H1 (cell line): ENCODE measurements at regions not wholly inside any gene's neighbourhood (a gene's known extent, or its start where the extent isn't known, plus 50 kb on each side); places are given as distances from the start of the nearest gene placed in this dataset.

ENCODE experiments used
- CTCF ChIA-PET: fragments of 300-600 bp; sonication (Branson Sonifier 250); formaldehyde crosslinking; loops from one replicate; lab custom pipeline; 2021; ENCODE audit not compliant: partially characterized antibody; lab: Charles Lee
- POLR2A ChIA-PET: fragments of 300-600 bp; sonication (Branson Sonifier 250); formaldehyde crosslinking; loops from one replicate; lab custom pipeline; 2021; ENCODE audit warnings: inconsistent platforms; ENCODE audit not compliant: partially characterized antibody; lab: Charles Lee
- DNase-seq, 2 experiments: peaks; one replicate each; pipeline versions ENCODE4 v3.0.0 to v3.0.0-alpha.2; 2010 to 2022; ENCODE audit warnings: low spot score in 2 of 2, low read depth in 1 of 2, mixed read lengths in 1 of 2
- FAIRE-seq: peaks from 2 replicates; lab custom pipeline; 2011; peaks lifted over from hg19 to GRCh38; lab: Jason Lieb, UNC
- H2AFZ ChIP-seq: 2 replicates; pipeline ENCODE4 v1.8.1; 2012; ENCODE audit warnings: low read length, inconsistent platforms
- H2AK5ac ChIP-seq: 2 replicates; pipeline ENCODE4 v1.6.1; 2013; ENCODE audit warnings: low read depth, low read length
- H2BK120ac ChIP-seq: replicated peaks from 2 replicates; pipeline ENCODE3; 2013; ENCODE audit warnings: low read depth, low read length, inconsistent platforms
- H2BK12ac ChIP-seq: 2 replicates; pipeline ENCODE4 v1.6.1; 2013; ENCODE audit warnings: low read depth, low read length
- H2BK15ac ChIP-seq: 2 replicates; pipeline ENCODE4 v1.6.1; 2013; ENCODE audit warnings: low read length
- H2BK20ac ChIP-seq: 2 replicates; pipeline ENCODE4 v1.6.1; 2013; ENCODE audit warnings: low read length
- H2BK5ac ChIP-seq: 2 replicates; pipeline ENCODE4 v1.6.1; 2013; ENCODE audit warnings: low read depth, low read length
- H3K14ac ChIP-seq: 2 replicates; pipeline ENCODE4 v1.6.1; 2013; ENCODE audit warnings: inconsistent platforms; ENCODE audit not compliant: insufficient read length
- H3K18ac ChIP-seq: 2 replicates; pipeline ENCODE4 v1.6.1; 2013; ENCODE audit warnings: low read length; ENCODE audit errors: extremely low read depth
- H3K23ac ChIP-seq: 2 replicates; pipeline ENCODE4 v1.6.1; 2013; ENCODE audit warnings: inconsistent platforms; ENCODE audit not compliant: insufficient read length
- H3K23me2 ChIP-seq: 2 replicates; pipeline ENCODE4 v1.6.1; 2013; ENCODE audit warnings: low read depth, low read length
- H3K27ac ChIP-seq: 2 replicates; pipeline ENCODE4 v1.6.1; 2011; ENCODE audit warnings: low read depth, low read length, inconsistent platforms
- H3K27me3 ChIP-seq, 4 experiments: replicated peaks in 1 of 4; 1 replicate in 1 of 4; 2 replicates in 3 of 4; pipeline versions ENCODE4 v1.6.1 to v1.8.1; 2011 to 2013; ENCODE audit warnings: low read length in 3 of 4, mild to moderate bottlenecking in 3 of 4, inconsistent platforms in 2 of 4, mixed read lengths in 2 of 4, moderate library complexity in 1 of 4; ENCODE audit not compliant: control insufficient read depth in 3 of 4, insufficient read depth in 3 of 4; ENCODE audit errors: extremely low read depth in 1 of 4
- H3K36me3 ChIP-seq, 4 experiments: 2 replicates each; pipeline versions ENCODE4 v1.6.1 to v1.8.1; 2011 to 2013; ENCODE audit warnings: mild to moderate bottlenecking in 4 of 4, low read length in 3 of 4, moderate library complexity in 2 of 4, control low read depth in 1 of 4, inconsistent platforms in 1 of 4; ENCODE audit not compliant: insufficient read depth in 4 of 4, control insufficient read depth in 2 of 4
- H3K4ac ChIP-seq: replicated peaks from 2 replicates; pipeline ENCODE3; 2013; ENCODE audit warnings: low read length, low read depth, mixed read lengths, inconsistent platforms; ENCODE audit not compliant: insufficient read length
- H3K4me1 ChIP-seq, 4 experiments: replicated peaks in 1 of 4; 1 replicate in 1 of 4; 2 replicates in 3 of 4; pipeline versions ENCODE4 v1.6.1 to v1.8.1; 2011 to 2013; ENCODE audit warnings: low read length in 3 of 4, inconsistent platforms in 2 of 4, mixed read lengths in 1 of 4; ENCODE audit not compliant: insufficient read depth in 4 of 4, control insufficient read depth in 3 of 4
- H3K4me2 ChIP-seq, 2 experiments: 2 replicates each; pipeline versions ENCODE4 v1.6.1 to v1.8.1; 2011 to 2013; ENCODE audit warnings: low read depth in 2 of 2, low read length in 2 of 2, control low read depth in 1 of 2, inconsistent platforms in 1 of 2, mild to moderate bottlenecking in 1 of 2; ENCODE audit not compliant: insufficient read depth in 1 of 2
- H3K4me3 ChIP-seq, 4 experiments: fragments of 200-600, 300-600 bp in 1 of 4; sonication (generic), shearing (Covaris generic), sonication (Bioruptor Twin) in 1 of 4; 2 replicates each; pipeline versions ENCODE4 v1.5.1 to v1.8.1; 2011 to 2016; ENCODE audit warnings: low read length in 4 of 4, low read depth in 3 of 4, control low read depth in 2 of 4, inconsistent platforms in 2 of 4, mild to moderate bottlenecking in 2 of 4, mixed read lengths in 1 of 4, moderate library complexity in 1 of 4; ENCODE audit not compliant: insufficient read depth in 2 of 4; ENCODE audit errors: extremely low read depth in 1 of 4
- H3K56ac ChIP-seq: replicated peaks from 2 replicates; pipeline ENCODE3; 2013; ENCODE audit warnings: low read depth, mild to moderate bottlenecking, mixed read lengths, low read length, inconsistent platforms; ENCODE audit not compliant: insufficient read length
- H3K79me1 ChIP-seq: 2 replicates; pipeline ENCODE4 v1.6.1; 2013; ENCODE audit warnings: low read depth, low read length, control low read depth
- H3K79me2 ChIP-seq, 2 experiments: 2 replicates each; pipeline versions ENCODE4 v1.6.1 to v1.8.1; 2012 to 2013; ENCODE audit warnings: low read length in 2 of 2, mild to moderate bottlenecking in 2 of 2, inconsistent platforms in 1 of 2; ENCODE audit not compliant: insufficient read depth in 2 of 2, control insufficient read depth in 1 of 2
- H3K9ac ChIP-seq, 4 experiments: replicated peaks in 1 of 4; 1 replicate in 1 of 4; 2 replicates in 3 of 4; pipeline versions ENCODE4 v1.6.1 to v1.8.1; 2011 to 2013; ENCODE audit warnings: low read depth in 3 of 4, low read length in 3 of 4, control low read depth in 2 of 4, mild to moderate bottlenecking in 2 of 4, moderate library complexity in 2 of 4, inconsistent platforms in 1 of 4; ENCODE audit errors: extremely low read depth in 1 of 4
- H3K9me3 ChIP-seq, 2 experiments: 2 replicates each; pipeline versions ENCODE4 v1.6.1 to v1.8.1; 2012 to 2013; ENCODE audit warnings: mild to moderate bottlenecking in 2 of 2, moderate library complexity in 2 of 2, control low read depth in 1 of 2, inconsistent platforms in 1 of 2, low read depth in 1 of 2, low read length in 1 of 2, mixed read lengths in 1 of 2; ENCODE audit not compliant: insufficient read depth in 2 of 2
- H4K20me1 ChIP-seq, 2 experiments: replicated peaks in 1 of 2; 2 replicates each; pipeline versions ENCODE3 to v1.8.1; 2011 to 2013; ENCODE audit warnings: inconsistent platforms in 2 of 2, low read length in 2 of 2, mild to moderate bottlenecking in 1 of 2; ENCODE audit not compliant: insufficient read depth in 2 of 2, control insufficient read depth in 1 of 2
- H4K5ac ChIP-seq: 2 replicates; pipeline ENCODE4 v1.6.1; 2013; ENCODE audit warnings: low read length, low read depth, mixed read lengths, inconsistent platforms; ENCODE audit not compliant: insufficient read length
- H4K8ac ChIP-seq: 2 replicates; pipeline ENCODE4 v1.8.0; 2013; ENCODE audit warnings: mild to moderate bottlenecking, moderate library complexity, low read length, inconsistent platforms; ENCODE audit not compliant: insufficient read depth; ENCODE audit errors: extremely low read depth
- H4K91ac ChIP-seq: replicated peaks from 2 replicates; pipeline ENCODE3; 2013; ENCODE audit warnings: low read length, mixed read lengths, inconsistent platforms; ENCODE audit not compliant: insufficient read length
- BACH1 ChIP-seq: IDR thresholded peaks from 2 replicates; pipeline ENCODE4 v1.6.1; 2012; ENCODE audit warnings: low read length, improper control_type of control experiment
- BRCA1 ChIP-seq: IDR thresholded peaks from 2 replicates; pipeline ENCODE4 v1.6.1; 2012; ENCODE audit warnings: low read depth, low read length, improper control_type of control experiment
- CBX8 ChIP-seq: fragments of 300-800, 300-1000 bp; sonication (generic); IDR thresholded peaks from 2 replicates; pipeline ENCODE4 v1.7.1; 2016; ENCODE audit warnings: low read depth, low read length, borderline replicate concordance
- CHD1 ChIP-seq: IDR thresholded peaks from 2 replicates; pipeline ENCODE4 v1.6.1; 2012; ENCODE audit warnings: low read depth, low read length, improper control_type of control experiment
- FOSL1 ChIP-seq: IDR thresholded peaks from 2 replicates; pipeline ENCODE4 v1.6.1; 2011; ENCODE audit warnings: mild to moderate bottlenecking, low read depth, low read length, moderate library complexity; ENCODE audit not compliant: insufficient read depth
- SAP30 ChIP-seq: fragments of 300-600 bp; sonication (generic); IDR thresholded peaks from 2 replicates; pipeline ENCODE4 v1.7.1; 2012; ENCODE audit warnings: low read length, moderate library complexity, mild to moderate bottlenecking, inconsistent platforms; ENCODE audit not compliant: insufficient read depth, insufficient replicate concordance
- SIRT6 ChIP-seq: IDR thresholded peaks from one replicate; pipeline ENCODE4 v1.7.1; 2012; ENCODE audit warnings: low read length, inconsistent platforms
- TCF12 ChIP-seq: IDR thresholded peaks from 2 replicates; pipeline ENCODE4 v1.6.1; 2011; ENCODE audit warnings: low read depth, mild to moderate bottlenecking, low read length
- WGBS, 2 experiments: shearing (Covaris generic) in 1 of 2; methylation state at CpG; one replicate each; pipeline versions ENCODE4 v1.1.6 to v1.1.7; 2013 to 2015; ENCODE audit warnings: low lambda C conversion rate in 2 of 2, mixed read lengths in 2 of 2, inconsistent platforms in 1 of 2, low coverage in 1 of 2, missing lambda C conversion rate in 1 of 2; ENCODE audit not compliant: insufficient replicate concordance in 2 of 2, insufficient coverage in 1 of 2, insufficient read length in 1 of 2; ENCODE audit errors: extremely low coverage in 1 of 2, missing lambda C conversion rate in 1 of 2; 5-methylcytosine and 5-hydroxymethylcytosine counted together

DNA sequence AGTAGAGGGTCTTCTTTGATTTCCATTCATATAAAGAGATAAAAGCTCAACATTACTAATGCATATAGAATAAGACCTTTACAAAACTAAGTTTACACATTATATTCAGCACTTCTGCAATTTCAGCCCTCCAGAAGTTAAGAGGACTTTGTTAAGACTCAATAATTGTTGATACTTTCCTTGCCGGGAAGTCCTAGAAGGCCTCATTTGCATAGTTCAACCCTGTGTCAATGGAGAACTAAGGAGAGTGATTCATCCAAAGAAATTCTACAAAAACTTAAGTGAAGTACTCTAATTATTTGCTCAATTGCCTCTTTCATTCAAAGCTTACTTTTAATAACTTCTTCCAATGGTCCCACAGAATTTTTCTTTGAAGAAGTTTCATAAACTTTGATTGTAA lies 1060.3 kb upstream of the CELF2 start:
- no peak overlapping the region for H3K56ac ChIP-seq
- H4K91ac ChIP-seq: no peak overlapping the region
- TF ChIP-seq SAP30 (no peak), BRCA1 (no peak), BACH1 (no peak), FOSL1 (no peak), SIRT6 (no peak), TCF12 (no peak), CHD1 (no peak), CBX8 (no peak)
- TF ChIP-seq, all 59 proteins: peak for 0
- Histone ChIP-seq H2BK120ac (no peak overlapping the region), H3K14ac (no peak overlapping the region), H3K79me2 (no peaks in the 10 kb centered on the region), H4K20me1 (no peaks in the 10 kb centered on the region), H3K23me2 (no peaks in the 10 kb centered on the region), H3K23ac (no peak overlapping the region), H3K4ac (no peak overlapping the region), H3K18ac (no peak overlapping the region), H2BK12ac (no peak overlapping the region), H3K27ac (no peak overlapping the region), H2BK5ac (no peak overlapping the region), H2AFZ (no peak overlapping the region), H4K5ac (no peak overlapping the region), H4K8ac (no peak overlapping the region), H3K9ac (no peak overlapping the region), H3K79me1 (no peaks in the 10 kb centered on the region), H3K9me3 (no peaks in the 10 kb centered on the region), H2BK20ac (no peak overlapping the region), H3K4me3 (no peak overlapping the region), H3K4me2 (no peak overlapping the region), H3K27me3 (no peaks in the 10 kb centered on the region), H2AK5ac (no peak overlapping the region), H3K36me3 (no peaks in the 10 kb centered on the region), H3K4me1 (no peaks in the 10 kb centered on the region), H2BK15ac (no peak overlapping the region)
- FAIRE-seq (no peak), DNase-seq (no peak)
- POLR2A ChIA-PET: no interaction called here
- CTCF ChIA-PET: interaction anchor here (1.0 kb wide), 1 partner anchor 16 kb away, joined by 3 read pairs; no protein-coding TSS in a partner anchor
- 95% methylated on average over 1 of the region's 1 CpG; no CpG with 5 or more reads in 1 of the 2 experiments for WGBS, 2 experiments
